HG03439 (cell line): ENCODE measurements at regions not wholly inside any gene's neighbourhood (a gene's known extent, or its start where the extent isn't known, plus 50 kb on each side); places are given as distances from the start of the nearest gene placed in this dataset.
"Not testable (repeated sequence)": the region's sequence is repeated elsewhere in the genome, so short reads cannot be mapped to it uniquely, and the experiment has no call there.

Source experiments
- ATAC-seq: cut with Tn5 transposase; IDR thresholded peaks from one replicate; pipeline ENCODE4 v1.9.1; 2021; ENCODE audit warnings: mild to moderate bottlenecking, moderate library complexity; ENCODE audit not compliant: unreplicated experiment

DNA sequence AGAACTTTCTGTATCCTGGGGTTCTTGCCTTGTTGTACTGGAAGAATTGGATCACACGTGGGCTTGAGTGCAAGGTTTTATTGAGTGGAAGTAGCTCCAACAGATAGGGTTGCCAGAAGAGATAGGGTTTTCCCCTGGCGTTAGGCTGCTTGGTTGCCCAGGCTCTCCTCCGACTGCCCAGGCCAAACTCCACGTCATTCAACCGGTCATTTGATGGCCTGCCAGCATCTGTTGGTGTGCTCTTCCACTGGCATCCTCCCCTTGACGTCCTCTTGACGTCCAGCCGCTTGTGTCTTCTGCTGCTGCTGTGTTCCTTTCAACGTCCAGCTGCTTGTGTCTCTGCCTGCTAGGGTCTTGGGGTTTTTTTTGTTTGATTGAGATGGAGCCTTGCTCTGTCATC lies 111.2 kb upstream of the XIST start:
- no peak for ATAC-seq

GRCh38 chrX:73962948-73963347 lies 110.4 kb upstream of the XIST start:
- ATAC-seq, result no peak

DNA sequence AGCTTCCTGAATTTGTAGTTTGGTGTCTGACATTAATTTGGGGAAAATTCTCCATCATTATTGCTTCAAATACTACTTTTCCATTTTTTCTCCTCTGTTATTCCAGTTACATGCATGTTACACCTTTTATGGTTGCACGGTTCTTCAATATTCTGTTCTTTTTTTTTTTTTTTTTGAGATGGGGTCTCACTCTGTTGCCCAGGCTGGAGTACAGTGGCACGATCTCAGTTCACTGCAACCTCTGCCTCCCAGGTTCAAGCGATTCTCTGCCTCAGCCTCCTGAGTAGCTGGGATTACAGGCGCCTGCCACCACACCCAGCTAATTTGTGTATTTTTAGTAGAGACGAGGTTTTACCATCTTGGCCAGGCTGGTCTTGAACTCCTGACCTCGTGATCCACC lies 109.4 kb upstream of the XIST start:
- not testable (repeated sequence) for ATAC-seq

DNA sequence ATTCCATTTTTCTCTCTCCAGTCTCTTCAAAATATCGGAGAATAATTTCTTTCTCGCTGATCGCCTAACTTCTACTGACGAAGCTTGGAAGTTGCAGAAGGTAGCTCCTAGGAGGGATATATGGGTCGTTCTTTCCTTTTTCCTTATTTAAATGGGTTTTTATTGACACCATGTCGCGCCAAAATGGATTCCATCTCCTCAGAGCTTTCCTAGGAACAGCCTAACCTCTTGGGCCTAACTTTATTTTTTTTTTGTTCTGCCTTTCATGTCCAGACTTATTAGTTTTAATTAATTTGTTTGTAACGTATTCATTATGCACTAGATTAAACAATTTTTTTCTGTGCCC lies 92.0 kb upstream of the XIST start:
- no peak for ATAC-seq

DNA sequence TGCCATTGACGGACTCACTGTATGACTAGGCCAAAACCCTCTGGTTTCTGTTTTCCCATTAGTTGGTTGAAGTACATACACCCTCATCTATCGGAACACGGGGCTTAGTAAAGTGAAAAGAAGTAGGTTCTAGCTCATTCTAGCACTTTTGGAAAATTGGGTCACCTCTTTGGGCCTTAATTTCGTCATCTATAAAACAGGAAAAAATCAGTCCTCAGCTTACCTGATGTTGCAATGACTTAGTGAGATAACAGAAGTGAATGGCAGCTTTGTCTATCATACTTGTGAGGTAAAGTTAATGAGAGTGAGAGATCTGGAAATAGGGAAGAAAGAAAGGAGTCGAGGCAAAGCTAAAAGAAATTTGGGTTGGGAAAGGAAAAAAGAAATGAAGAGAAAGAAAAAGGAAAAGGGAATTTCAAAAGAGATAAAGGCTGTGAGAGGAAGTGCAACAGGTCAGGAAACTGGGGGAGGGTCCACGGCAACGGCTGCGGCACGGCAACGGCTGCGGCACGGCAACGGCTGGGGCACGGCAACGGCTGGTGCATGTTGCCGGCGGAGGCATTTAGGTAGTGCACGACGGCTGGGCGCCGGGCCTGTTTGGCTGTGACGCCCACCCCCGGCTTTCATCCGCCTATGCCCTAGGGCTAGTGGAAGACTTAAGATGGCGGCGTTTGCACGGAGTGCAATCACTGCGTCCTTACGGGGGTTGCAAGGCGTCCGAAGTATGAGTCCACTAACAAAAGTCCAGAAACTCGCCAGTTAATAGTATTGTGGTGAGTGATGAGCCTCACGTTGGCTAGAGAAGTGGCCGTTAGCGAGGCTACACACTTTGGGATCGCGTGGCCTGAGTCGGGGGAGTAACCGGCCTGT lies 91.4 kb upstream of the XIST start:
- peak; percentile 99 for ATAC-seq

DNA sequence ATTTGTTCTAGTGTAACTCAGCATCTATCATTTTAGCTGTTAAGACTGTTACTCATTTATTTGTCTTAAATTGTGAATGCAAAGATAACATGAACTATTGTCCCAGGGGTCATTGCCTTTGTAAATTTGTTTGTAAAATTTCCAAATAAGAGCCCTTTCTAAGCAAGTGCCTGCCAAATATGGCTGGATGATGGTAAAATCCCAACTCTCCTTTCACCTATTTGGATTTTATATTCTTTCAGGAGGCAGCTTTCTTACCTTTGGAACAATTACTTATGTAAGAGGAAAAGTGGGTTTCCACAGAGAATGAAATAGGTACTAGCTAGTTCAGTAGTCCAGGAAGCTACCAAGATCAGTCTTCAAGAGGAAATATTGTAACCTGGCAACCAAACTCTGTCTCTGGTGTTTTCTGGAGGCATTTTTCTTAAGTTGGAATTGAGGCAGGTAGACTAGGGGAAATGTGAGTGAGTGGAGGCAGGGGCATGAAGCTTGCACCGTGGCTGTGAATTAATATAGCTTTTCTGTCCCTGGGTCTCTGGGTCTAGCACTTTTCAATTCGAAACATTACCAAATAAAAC lies 88.5 kb upstream of the XIST start:
- ATAC-seq, result no peak

- ATAC-seq, result not testable (repeated sequence)
Observed at GRCh38 chrX:73937843-73938242, 85.3 kb upstream of the XIST start.

GRCh38 chrX:73932522-73932921 lies 80.0 kb upstream of the XIST start:
- no peak for ATAC-seq

DNA sequence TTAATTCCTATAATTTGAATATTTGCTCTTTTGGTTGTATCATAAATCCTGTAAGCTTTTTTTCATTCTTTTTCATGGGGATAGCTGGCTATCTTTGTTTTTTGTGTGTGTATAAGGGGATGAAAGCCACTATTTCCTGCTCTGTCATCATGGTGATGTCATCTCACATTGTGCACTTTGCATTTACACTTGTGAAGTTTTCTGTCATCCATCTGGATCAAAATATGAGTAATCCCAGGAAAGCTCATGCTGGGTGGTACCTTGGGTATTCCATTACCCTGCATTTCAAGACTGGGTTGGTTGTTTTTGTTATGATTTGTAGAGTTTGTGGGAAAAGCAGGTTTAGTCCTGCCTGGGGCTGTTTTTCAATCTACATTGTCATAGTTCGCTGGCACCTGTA lies 77.8 kb upstream of the XIST start:
- ATAC-seq, result no peak

DNA sequence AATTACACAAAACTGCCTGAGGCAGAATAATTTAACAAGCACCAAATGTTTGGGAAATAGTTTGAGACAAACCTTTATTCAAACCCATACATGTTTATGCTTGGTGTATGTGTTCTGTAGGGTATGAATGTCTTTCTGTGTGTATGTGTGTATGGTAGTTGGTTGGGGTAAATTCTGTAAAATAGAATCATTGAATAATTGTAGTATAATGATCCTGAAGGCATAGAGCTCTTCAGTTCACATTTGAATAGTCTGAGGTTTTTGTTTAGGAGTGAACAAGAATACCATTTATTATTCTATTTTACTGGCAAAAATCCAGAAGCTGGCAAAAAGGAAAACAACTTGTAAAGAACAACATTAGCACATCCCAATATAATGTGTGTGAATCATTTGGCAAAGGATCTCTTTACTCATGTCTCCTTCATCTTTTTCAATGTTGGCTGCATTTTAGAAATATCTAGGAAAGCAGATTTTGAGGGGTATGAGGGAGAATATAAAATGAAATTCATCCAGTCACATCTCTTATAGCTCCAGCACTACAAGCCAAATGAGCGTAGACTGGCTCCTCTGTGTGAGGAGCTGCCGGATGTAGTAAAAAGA lies 70.4 kb upstream of the XIST start:
- ATAC-seq, result no peak

DNA sequence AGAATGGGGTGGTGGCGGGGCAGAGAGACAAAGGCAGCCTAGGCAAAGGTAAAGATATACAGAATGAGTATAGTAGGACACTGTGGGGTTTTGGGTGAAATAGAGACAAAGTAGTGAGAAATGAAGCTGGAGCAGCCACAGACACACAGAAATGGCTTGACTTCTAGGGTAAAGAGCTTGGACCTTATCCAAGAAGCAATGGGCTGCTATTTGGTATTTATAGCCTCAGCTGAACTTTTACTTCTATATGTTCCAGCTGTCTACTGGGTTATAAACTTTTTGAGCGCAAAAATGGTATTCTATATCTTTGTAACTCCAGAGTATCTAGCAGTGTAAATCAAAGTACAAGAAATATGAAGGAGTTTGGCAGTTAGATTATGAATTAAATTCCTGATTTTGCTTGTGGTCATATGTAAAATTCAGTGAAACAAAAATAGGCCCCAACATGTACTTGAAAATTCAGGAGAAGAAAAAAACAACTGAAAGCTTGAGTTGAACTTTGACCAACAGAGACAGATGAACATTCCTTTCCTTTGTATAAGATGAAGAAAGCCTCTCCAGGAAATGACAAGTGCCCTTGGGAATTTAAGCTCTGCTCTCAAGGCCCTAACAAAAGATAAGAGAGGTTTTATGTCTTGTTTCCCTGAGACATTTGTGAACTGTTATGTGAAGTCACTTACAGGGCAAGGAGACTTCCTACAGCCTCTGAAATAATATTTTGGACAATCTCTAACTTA lies 64.6 kb upstream of the XIST start:
- no peak for ATAC-seq

DNA sequence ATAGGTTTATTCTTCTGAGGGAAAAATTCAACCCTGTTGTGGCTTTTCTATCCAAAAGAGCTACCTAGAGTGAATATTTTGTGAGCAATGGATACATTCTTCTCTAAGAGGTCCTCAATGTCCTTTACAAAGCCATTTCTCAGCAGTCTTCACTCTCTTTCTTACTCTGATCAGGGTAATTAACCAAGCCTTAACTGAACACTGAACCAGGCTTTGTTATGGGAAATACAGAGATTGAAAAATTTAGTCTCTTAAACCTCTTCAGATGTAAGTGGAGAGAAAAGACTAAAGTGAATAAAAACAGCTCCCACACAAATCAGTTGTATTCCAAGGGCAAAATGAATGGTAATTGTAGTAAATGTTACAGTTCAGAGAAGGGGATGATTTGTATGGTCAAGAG lies 64.0 kb upstream of the XIST start:
- ATAC-seq, result no peak

DNA sequence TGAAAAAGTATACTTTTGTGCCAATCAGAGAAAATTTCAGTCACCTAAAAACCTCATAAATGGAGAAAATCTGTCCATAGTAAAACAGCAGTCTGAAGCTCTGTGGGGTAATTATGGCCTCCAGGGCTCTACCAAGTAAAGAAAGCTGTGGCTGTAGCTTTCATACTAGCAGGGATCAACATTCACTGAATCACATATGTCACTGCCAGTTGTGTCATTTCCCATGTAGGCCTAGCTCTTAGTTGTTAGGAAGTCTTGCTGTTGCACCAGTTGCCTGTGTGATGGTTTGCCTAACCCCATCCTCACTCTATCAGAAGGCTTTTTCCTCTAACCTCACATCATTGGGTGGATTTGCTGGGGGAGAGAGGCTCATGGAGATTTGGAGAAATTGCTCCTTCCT lies 62.3 kb upstream of the XIST start:
- ATAC-seq, result not testable (repeated sequence)

GRCh38 chrX:73913580-73913979 lies 61.1 kb upstream of the XIST start:
- ATAC-seq, result no peak

- ATAC-seq, result not testable (repeated sequence)
Observed at GRCh38 chrX:73911946-73912345, 59.4 kb upstream of the XIST start.

DNA sequence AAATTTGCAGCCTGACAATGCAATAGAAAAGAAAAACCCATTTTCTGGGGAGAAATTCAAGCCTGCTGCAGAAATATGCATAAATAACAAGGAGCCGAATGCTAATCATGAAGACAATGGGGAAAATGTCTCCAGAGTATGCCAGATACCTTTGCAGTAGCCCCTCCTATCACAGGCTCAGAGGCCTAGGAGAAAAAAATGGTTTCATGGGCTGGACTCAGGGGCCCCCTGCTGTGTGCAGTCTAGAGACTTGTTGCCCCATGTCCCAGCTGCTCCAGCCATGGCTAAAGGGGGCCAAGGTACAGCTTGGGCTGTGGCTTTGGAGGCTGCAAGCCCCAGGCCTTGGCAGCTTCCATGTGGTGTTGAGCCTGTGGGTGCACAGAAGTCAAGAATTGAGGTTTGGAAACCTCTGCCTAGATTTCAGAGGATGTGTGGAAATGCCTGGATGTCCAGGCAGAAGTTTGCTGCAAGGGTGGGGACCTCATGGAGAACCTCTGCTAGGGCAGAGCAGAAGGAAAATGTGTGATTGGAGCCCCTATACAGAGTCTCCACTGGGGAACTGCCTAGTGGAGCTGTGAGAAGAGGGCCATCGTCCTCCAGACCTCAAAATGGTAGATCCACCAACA lies 53.3 kb upstream of the XIST start:
- ATAC-seq, result not testable (repeated sequence)

DNA sequence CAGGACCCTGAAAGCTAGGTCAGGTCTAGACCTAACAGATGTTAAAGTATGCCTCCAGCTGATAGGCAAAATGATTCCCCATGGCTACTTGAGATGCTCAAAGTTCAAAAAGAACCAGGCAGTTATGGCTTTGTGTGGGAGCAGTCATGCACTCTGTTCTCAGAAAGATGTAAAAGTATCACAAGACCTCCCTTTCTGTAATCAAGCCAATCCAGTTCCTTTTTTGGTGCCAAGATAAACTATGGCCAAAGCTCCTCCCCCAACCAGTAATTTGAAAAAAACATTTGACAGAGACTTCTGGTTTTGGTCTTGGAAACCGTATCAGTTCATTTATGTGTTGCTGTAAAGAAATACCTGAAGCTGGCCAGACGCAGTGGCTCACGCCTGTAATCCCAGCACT lies 51.4 kb upstream of the XIST start:
- no peak for ATAC-seq
